ENCODE measurements at regions not wholly inside any gene's neighbourhood (a gene's known extent, or its start where the extent isn't known, plus 50 kb on each side); places are given as distances from the start of the nearest gene placed in this dataset.

GRCh38 chr2:2960441-2961133 lies 417.0 kb downstream of the EIPR1 start:
- peaks cover 6% of the 10 kb centered on the region for H3K27me3 ChIP-seq
- H3K4me1 ChIP-seq (ENCODE audit: insufficient read depth): no peaks in the 10 kb centered on the region
- H3K27ac ChIP-seq: no peak overlapping the region
- no peak for TF ChIP-seq POLR2A (IDR thresholded peaks at IDR 0.05)
- TF ChIP-seq EP300 (IDR thresholded peaks at IDR 0.05): no peak
- TF ChIP-seq CTCF (IDR thresholded peaks at IDR 0.05): no peak
- no peak for DNase-seq
- WGBS, 3 donors: 32 to 50% (median 33%) methylated on average over 17 of the region's 17 CpGs
- intact Hi-C loops (cut with DNase I): no loop called here
- no peak overlapping the region for H3K4me3 ChIP-seq
- no peaks in the 10 kb centered on the region for H3K9me3 ChIP-seq
- H3K36me3 ChIP-seq: no peaks in the 10 kb centered on the region

GRCh38 chr2:2950403-2950952 lies 427.1 kb downstream of the EIPR1 start:
- Histone ChIP-seq H3K4me1 (ENCODE audit: insufficient read depth) (no peaks in the 10 kb centered on the region), H3K27ac (no peak overlapping the region), H3K27me3 (no peaks in the 10 kb centered on the region), H3K36me3 (no peaks in the 10 kb centered on the region), H3K4me3 (no peak overlapping the region), H3K9me3 (no peaks in the 10 kb centered on the region)
- intact Hi-C loops (cut with DNase I): no loop called here
- 25 to 31% (median 31%) methylated on average over 11 of the region's 11 CpGs for WGBS, 3 donors
- TF ChIP-seq CTCF (IDR thresholded peaks at IDR 0.05): no peak
- TF ChIP-seq EP300 (IDR thresholded peaks at IDR 0.05): no peak
- no peak for TF ChIP-seq POLR2A (IDR thresholded peaks at IDR 0.05)
- no peak for DNase-seq

- Histone ChIP-seq H3K27ac (no peak overlapping the region), H3K9me3 (no peaks in the 10 kb centered on the region), H3K36me3 (no peaks in the 10 kb centered on the region), H3K27me3 (no peaks in the 10 kb centered on the region), H3K4me1 (ENCODE audit: insufficient read depth) (no peaks in the 10 kb centered on the region), H3K4me3 (no peak overlapping the region)
- no peak for TF ChIP-seq CTCF (IDR thresholded peaks at IDR 0.05)
- no peak for TF ChIP-seq POLR2A (IDR thresholded peaks at IDR 0.05)
- no peak for DNase-seq
- intact Hi-C loops (cut with DNase I): no loop called here
These were observed 430.2 kb downstream of the EIPR1 start for GRCh38 chr2:2947406-2947805.

GRCh38 chr2:2942906-2943305 lies 434.7 kb downstream of the EIPR1 start:
- intact Hi-C loops (cut with DNase I): no loop called here
- Histone ChIP-seq H3K9me3 (no peaks in the 10 kb centered on the region), H3K36me3 (no peaks in the 10 kb centered on the region), H3K4me3 (no peak overlapping the region), H3K4me1 (ENCODE audit: insufficient read depth) (no peaks in the 10 kb centered on the region), H3K27me3 (no peaks in the 10 kb centered on the region), H3K27ac (no peak overlapping the region)
- no peak for TF ChIP-seq EP300 (IDR thresholded peaks at IDR 0.05)
- TF ChIP-seq POLR2A (IDR thresholded peaks at IDR 0.05): no peak
- TF ChIP-seq CTCF (IDR thresholded peaks at IDR 0.05): no peak
- 56 to 68% (median 60%) methylated on average over 4 of the region's 4 CpGs for WGBS, 3 donors
- no peak for DNase-seq
